Body of pancreas (tissue), 4 donors: ENCODE measurements at regions not wholly inside any gene's neighbourhood (a gene's known extent, or its start where the extent isn't known, plus 50 kb on each side); places are given as distances from the start of the nearest gene placed in this dataset.

Experiments used
- POLR2A ChIP-seq, 3 donors: fragments of 450-650 bp; IDR thresholded peaks; one replicate each; pipeline ENCODE4 v1.6.1; 2016; ENCODE audit warnings: antibody characterized with exemption in 3 of 3, mild to moderate bottlenecking in 2 of 3
- TF ChIP-seq, protein P1 (sequence below), 7 experiments: fragments of 450-650 bp in 4 of 7; fragments of 200-600 bp in 3 of 7; sonication (generic) in 3 of 7; IDR thresholded peaks; one replicate each; pipeline ENCODE4 v1.5.1; 2016 to 2019; ENCODE audit warnings: antibody characterized with exemption in 7 of 7

DNA sequence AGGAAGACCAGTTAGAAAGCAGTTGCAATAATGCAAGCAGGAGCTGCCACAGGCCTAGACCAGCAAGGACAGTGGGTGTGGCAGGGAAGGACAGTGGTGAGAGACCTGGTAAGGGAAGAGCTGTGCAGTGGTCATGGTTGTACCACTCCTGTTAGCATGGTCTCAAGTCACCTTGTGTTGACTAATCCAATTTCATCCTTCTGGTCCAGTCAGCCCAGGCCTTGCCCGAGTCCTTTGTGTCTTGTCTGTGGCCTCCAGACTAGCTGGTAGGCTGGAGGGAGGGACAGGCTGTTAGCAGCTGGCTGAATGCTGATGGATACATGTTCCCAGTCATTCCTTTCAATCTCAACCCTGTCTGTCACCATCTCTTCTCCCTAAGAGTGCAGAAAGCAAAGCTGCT, 54.1 kb upstream of the BRD7 start:
- no peak for TF ChIP-seq POLR2A (IDR thresholded peaks at IDR 0.05)
- TF ChIP-seq, protein P1, sequence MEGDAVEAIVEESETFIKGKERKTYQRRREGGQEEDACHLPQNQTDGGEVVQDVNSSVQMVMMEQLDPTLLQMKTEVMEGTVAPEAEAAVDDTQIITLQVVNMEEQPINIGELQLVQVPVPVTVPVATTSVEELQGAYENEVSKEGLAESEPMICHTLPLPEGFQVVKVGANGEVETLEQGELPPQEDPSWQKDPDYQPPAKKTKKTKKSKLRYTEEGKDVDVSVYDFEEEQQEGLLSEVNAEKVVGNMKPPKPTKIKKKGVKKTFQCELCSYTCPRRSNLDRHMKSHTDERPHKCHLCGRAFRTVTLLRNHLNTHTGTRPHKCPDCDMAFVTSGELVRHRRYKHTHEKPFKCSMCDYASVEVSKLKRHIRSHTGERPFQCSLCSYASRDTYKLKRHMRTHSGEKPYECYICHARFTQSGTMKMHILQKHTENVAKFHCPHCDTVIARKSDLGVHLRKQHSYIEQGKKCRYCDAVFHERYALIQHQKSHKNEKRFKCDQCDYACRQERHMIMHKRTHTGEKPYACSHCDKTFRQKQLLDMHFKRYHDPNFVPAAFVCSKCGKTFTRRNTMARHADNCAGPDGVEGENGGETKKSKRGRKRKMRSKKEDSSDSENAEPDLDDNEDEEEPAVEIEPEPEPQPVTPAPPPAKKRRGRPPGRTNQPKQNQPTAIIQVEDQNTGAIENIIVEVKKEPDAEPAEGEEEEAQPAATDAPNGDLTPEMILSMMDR (IDR thresholded peaks at IDR 0.05): no peak
